A549 (cell line): ENCODE measurements at regions not wholly inside any gene's neighbourhood (a gene's known extent, or its start where the extent isn't known, plus 50 kb on each side); places are given as distances from the start of the nearest gene placed in this dataset.

Source experiments
- BHLHE40 ChIP-seq: IDR thresholded peaks from 2 replicates; pipeline ENCODE4 v1.6.1; 2012; ENCODE audit warnings: low read depth, low read length, inconsistent platforms
- EP300 ChIP-seq, 2 experiments: fragments of >200 bp; sonication (Bioruptor Twin); formaldehyde crosslinking; IDR thresholded peaks; 2 replicates in 1 of 2; 3 replicates in 1 of 2; pipeline ENCODE4 v1.6.1; 2016 to 2017
- HOXA7 ChIP-seq: fragments of 250-450 bp; sonication (Bioruptor Pico); IDR thresholded peaks from 2 replicates; pipeline ENCODE4 v1.5.0; 2020; ENCODE audit warnings: mild to moderate bottlenecking, moderate library complexity
- KDM1A ChIP-seq: fragments of 200-600 bp; sonication (generic); IDR thresholded peaks from 2 replicates; pipeline ENCODE4 v1.6.1; 2016; ENCODE audit warnings: low read depth, mild to moderate bottlenecking
- POLR2A ChIP-seq: IDR thresholded peaks from 2 replicates; pipeline ENCODE4 v1.6.1; 2012; ENCODE audit warnings: mild to moderate bottlenecking, low read length
- POLR2AphosphoS2 ChIP-seq: conservative IDR thresholded peaks from 2 replicates; pipeline ENCODE4 v1.6.1; 2012; ENCODE audit warnings: low read length, improper control_type of control experiment, inconsistent platforms
- RAD21 ChIP-seq, 2 experiments: fragments of >200 bp in 1 of 2; sonication (Bioruptor Twin) in 1 of 2; formaldehyde crosslinking in 1 of 2; IDR thresholded peaks in 1 of 2; conservative IDR thresholded peaks in 1 of 2; 2 replicates in 1 of 2; 3 replicates in 1 of 2; pipeline ENCODE4 v1.6.1; 2012 to 2018; ENCODE audit warnings: inconsistent platforms in 1 of 2
- TF ChIP-seq, protein P1 (sequence below): fragments of >200 bp; sonication (Bioruptor Twin); formaldehyde crosslinking; IDR thresholded peaks from 3 replicates; pipeline ENCODE4 v1.5.1; 2016
- TF ChIP-seq, protein P2 (sequence below): fragments of 450-650 bp; IDR thresholded peaks from 2 replicates; pipeline ENCODE4 v1.6.1; 2014; ENCODE audit warnings: antibody characterized with exemption
- TF ChIP-seq, protein P3 (sequence below): IDR thresholded peaks from 2 replicates; pipeline ENCODE4 v1.6.1; 2012
- TF ChIP-seq, protein P4 (sequence below): fragments of >200 bp; sonication (Bioruptor Twin); formaldehyde crosslinking; IDR thresholded peaks from 2 replicates; pipeline ENCODE4 v1.6.1; 2016

DNA sequence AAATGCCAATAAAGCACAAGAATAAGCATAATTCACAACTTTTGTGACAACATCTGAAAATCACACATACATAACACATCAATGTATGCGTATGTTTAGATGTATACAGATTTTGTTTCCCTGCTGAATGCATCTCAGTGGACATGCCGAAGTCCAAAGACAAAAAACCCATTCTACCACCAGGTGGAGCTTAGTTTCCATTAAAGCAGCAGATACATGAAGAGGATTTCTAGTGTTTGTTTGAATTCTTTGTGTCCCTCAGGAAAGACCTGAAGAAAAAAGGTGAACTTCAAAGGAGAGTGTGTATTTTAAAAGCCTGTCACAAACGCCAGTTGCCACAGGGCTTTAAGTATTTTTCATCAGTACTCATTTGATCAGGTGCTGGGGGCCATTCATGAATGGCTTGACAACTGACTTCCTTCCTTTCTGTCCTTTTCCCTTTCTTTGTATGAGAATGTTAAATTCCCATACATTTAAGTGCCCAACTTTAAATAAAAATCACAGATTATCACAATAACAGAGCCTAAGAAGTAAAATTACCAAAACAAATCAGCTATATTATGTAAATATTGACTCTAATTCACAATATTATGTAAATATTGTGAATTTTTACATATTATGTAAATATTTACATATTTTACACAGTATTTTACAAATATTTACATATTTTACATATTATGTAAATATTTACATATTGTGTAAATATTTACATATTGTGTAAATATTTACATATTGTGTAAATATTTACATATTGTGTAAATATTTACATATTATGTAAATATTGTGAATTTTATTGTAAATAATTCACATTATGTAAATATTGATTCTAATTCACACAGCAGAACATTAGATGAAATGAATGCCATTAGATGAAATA lies 343.0 kb downstream of the CRPPA start:
- TF ChIP-seq KDM1A = no peak
- TF ChIP-seq, protein P1, sequence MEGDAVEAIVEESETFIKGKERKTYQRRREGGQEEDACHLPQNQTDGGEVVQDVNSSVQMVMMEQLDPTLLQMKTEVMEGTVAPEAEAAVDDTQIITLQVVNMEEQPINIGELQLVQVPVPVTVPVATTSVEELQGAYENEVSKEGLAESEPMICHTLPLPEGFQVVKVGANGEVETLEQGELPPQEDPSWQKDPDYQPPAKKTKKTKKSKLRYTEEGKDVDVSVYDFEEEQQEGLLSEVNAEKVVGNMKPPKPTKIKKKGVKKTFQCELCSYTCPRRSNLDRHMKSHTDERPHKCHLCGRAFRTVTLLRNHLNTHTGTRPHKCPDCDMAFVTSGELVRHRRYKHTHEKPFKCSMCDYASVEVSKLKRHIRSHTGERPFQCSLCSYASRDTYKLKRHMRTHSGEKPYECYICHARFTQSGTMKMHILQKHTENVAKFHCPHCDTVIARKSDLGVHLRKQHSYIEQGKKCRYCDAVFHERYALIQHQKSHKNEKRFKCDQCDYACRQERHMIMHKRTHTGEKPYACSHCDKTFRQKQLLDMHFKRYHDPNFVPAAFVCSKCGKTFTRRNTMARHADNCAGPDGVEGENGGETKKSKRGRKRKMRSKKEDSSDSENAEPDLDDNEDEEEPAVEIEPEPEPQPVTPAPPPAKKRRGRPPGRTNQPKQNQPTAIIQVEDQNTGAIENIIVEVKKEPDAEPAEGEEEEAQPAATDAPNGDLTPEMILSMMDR = peak; percentile 78
- no peak for TF ChIP-seq HOXA7 (CRISPR knock-in tag)
- TF ChIP-seq POLR2A = no peak
- no peak for TF ChIP-seq POLR2AphosphoS2
- TF ChIP-seq, protein P2, sequence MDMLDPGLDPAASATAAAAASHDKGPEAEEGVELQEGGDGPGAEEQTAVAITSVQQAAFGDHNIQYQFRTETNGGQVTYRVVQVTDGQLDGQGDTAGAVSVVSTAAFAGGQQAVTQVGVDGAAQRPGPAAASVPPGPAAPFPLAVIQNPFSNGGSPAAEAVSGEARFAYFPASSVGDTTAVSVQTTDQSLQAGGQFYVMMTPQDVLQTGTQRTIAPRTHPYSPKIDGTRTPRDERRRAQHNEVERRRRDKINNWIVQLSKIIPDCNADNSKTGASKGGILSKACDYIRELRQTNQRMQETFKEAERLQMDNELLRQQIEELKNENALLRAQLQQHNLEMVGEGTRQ = no peak
- TF ChIP-seq BHLHE40 = no peak
- peak; percentile 82 to 85 for TF ChIP-seq RAD21 (conservative IDR thresholded peaks at IDR 0.05 in 1 of 2, IDR thresholded peaks at IDR 0.05 in 1 of 2)
- TF ChIP-seq, protein P3, sequence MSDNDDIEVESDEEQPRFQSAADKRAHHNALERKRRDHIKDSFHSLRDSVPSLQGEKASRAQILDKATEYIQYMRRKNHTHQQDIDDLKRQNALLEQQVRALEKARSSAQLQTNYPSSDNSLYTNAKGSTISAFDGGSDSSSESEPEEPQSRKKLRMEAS = no peak
- TF ChIP-seq, protein P4, sequence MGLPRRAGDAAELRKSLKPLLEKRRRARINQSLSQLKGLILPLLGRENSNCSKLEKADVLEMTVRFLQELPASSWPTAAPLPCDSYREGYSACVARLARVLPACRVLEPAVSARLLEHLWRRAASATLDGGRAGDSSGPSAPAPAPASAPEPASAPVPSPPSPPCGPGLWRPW = no peak
- no peak for TF ChIP-seq EP300 (IDR thresholded peaks at IDR 0.05)
